HCEC 1CT (cell line): ENCODE measurements at regions not wholly inside any gene's neighbourhood (a gene's known extent, or its start where the extent isn't known, plus 50 kb on each side); places are given as distances from the start of the nearest gene placed in this dataset.

Experiments used
- DNase-seq: peaks from one replicate; pipeline ENCODE4 v3.0.0-alpha.2; 2017

DNA sequence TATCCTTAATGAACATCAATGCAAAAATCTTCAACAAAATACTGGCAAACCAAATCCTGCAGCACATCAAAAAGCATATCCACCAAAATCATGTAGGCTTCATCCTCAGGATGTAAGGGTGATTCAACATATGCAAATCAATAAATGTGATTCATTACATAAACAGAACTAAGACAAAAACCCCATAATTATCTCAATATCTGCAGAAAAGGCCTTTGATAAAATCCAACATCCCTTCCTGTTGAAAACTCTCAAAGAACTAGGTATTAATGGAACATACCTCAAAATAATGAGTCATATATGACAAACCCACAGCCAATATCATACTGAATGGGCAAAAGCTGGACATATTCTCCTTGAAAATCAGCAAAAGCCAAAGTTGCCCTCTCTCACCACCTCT lies 54.6 kb upstream of the DEPDC1 start:
- no peak for DNase-seq

DNA sequence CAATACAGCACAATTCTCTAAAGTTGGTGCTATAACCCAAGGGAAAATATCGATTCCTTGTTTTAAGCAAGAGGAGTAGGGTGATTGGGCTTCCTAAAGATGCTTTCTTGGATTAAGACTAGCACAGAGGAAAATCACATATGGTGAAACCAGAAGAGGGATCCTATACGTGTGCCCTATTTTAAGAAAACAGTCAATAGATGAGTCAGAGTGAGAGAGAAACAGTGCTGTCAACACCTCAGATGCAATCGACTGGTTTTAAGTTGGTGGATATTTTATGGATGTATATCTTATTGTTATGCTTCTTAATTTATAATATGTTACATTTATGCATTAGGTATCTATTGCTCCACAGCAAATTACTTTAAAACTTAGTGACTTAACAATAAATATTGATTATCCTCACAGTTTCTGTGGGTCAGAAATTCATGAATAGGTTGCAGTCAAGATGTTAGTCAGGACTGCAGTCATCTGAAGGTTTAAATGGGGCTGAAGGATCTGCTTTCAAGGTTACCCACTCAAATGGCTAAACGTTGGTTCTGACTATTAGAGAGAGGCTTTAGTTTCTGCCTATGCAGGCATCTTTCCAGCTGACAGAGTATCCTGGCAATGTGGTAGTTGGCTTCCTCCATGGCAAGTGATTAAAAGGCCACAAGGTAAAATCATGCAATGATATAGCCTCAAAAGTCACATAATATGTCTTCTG lies 61.6 kb upstream of the DEPDC1 start:
- DNase-seq: no peak

DNA sequence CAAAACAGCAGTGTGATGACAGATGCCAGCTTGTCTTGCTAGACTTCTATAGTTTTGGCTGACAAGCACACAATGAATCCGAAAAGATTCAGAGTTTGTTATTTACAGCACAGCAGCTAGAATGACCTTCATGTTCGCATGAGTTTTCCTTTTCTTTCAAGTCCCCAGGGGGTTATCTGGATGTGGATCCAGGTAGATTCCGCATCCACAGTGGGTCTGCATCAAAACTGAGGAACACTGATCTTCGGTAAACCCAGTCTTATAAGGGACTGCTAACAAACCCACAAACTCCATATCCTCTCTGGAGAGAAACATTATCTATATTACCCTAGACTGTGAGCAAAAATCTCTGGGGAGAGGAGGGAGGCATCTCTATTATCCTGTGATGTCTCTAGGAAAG lies 69.0 kb upstream of the DEPDC1 start:
- DNase-seq: no peak

DNA sequence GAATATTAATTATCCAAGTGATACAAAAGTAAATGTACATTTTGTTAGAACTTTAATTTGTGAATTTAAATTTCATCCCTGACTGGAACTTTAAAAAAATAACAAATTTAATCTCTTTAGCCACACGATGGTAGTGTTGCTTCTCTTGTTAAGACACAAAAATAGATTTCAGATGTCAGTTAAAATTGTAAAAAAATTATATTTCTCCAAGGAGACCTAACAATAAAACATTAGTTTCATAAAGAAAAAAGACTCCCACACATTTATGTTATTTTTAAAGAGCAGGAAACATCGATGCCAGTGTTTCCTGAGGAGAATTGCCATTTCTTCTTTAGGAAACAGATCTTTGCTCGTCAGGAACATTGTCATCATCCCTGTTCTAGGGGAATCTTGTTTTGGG lies 74.0 kb upstream of the DEPDC1 start:
- no peak for DNase-seq

DNA sequence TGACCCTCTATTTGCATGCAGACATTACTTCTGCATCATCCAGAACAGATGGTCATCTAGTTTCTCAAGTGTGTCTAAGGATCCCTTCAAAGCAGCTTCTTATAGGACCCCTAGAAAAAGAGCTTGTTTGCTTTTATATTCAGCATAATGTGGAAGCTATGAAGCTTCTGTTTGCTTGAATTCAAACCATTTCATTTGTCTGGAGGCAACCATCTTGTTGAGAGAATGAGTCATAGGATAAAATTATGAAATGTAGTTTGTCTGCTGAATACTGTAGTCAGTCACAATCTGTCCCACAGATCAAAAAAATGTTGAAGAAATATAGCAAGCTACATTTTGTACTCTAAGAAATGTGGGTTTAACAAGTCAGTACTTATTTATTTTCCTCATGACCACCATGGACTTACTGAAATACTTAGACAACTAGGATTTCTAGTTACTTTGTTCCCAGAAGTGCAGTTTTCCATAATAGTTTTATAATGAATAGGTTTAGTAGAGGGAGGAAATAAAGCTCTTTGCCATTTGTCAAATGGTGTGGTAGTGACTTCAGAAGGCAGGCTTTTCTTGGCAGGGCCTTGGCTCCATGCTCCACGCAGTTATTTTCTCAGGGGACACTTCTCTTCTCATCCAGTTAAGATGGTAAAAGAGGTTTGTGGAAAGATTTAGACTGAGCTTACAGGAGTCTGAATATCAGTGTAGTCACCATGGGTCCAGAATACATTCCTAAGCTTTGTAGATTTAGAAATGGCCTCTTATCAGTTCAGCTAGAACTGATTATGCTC lies 74.8 kb upstream of the DEPDC1 start:
- DNase-seq: peak; percentile 22

DNA sequence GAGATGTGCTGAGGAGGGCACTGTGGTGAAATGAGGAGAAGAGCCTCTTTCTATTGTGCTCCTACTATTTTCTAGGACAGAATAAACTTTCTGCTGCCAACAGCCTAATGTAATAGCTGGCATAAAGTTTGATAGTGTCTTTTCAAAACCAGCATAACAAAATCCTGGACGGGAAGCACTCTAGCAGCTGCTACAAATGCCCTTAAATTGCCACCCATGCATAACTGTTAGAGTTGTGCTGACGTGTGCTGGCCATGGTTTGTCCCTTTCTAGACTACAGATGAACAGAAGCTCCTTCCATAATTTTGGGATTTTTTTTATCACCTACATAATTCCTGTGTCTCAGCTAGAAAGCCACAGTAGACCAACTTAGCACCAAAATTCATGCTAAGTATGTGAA lies 88.5 kb upstream of the DEPDC1 start:
- no peak for DNase-seq

DNA sequence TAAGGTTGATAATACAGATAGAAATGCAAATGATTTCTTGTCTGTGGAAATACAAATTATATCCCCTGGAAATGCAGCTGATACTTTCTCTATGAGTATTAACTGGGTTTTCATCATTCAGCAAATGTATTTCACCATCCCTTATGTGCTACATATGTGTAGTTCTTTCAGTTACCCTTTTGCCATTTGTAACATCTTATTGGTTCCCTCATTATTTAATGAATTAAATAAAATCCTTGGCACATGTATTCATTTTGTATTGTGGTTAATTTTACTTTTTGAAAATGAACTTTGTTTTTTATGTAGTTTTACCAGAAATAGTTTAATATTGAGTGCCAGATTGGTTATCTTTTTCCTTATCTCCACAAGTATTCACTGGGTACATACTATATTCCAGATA lies 89.9 kb upstream of the DEPDC1 start:
- no peak for DNase-seq

DNA sequence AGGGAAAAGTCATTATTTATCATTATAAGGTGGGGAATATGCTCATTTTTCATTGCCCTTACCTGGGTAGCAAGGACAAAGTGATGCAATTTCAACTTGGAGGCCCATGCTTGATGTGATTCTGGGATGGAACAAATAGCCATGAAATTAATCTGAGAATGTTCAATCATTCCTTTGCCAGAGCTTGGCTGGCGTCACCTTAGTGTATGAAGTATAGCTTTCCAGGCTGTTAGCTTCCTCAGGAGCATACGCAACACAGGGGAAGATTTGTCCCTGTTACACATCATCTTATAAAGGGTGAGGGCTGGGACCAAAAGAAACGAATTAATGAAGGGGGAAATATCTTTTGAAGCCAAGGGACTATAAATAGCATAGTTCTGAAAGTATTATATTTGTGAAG lies 91.4 kb upstream of the DEPDC1 start:
- DNase-seq: no peak

DNA sequence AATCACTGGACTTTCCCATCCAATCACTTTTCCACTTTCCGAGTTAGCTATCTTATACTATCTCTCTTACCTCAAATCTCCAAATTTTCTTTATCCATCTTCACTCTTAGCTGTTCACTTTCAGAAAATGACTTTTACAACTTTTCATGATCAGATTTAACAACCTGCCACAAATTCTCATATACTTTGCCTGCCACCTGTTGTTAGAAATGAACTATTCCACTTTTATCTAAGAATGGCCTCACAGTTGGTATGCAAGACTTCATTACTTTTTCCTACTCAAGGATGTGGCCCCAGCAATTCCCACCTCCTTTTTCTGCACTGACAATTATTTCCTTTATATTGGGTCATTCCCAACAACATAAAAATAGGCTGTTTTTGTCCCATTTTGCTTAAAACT lies 93.6 kb upstream of the DEPDC1 start:
- DNase-seq: no peak

DNA sequence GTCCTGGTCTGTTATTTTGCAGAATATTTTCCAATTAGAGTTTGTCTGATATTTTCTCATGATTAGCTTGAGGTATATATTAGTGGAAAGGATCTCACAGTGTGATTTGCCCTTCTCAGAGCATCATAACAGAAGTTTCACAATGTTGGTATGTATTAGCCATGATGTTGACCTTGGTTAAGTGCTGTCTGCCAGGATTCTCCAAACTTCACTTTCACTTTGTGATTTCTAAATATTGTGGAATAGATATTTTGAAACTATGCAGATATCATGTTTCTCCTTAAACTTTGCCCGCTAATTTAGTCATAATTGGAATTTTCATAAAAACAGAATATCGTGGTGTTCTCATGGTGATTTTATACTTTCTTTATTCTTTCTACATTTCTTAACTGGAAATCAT lies 98.0 kb upstream of the DEPDC1 start:
- DNase-seq: no peak

DNA sequence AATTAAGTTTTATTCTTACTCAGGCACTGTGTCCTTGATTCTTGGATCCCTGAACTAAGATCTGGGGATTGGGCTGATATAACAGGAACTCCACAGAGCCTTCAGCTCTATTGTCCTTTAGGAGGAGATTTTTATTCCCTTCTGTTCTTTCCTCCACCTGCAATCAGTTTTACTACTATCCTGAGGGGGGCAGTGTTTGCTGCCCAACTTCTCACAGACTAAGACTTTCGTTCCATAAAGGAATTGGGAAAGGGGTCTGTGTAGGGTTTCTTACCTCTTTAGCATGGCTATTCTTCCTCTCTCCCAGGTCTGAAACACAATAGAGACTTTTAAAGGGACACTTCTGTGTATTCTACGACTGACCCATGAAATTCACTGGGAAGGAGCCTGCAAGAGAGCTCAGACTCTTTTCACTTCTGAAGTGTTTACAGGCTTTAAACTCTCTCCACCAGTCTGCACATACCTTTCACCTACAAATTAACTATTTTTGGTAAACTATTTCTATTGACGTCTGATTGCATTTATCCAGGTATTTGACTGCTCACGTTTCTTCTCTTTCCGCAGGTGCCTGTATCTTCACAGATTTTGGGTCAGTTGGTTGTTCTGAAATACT lies 103.3 kb upstream of the DEPDC1 start:
- DNase-seq: peak; percentile 4

DNA sequence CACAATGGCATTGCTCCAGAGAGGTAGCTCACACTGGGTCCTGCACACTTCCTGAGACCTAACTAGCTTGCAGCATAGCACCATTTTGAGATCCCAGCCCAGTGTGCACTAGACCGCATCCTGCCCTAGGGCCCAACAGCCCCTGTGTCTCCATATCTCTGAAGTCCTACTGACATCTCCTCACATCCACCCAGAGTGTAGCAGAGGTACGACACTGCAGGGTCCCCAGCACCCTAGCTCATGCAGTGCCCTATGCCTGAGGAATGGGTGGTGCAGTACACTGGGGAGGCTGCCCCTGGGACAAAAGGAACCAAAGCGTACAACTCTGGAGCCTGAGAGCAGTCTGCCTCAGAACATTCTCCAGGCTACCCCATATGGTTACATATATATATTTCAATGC lies 111.4 kb upstream of the DEPDC1 start:
- DNase-seq: no peak

DNA sequence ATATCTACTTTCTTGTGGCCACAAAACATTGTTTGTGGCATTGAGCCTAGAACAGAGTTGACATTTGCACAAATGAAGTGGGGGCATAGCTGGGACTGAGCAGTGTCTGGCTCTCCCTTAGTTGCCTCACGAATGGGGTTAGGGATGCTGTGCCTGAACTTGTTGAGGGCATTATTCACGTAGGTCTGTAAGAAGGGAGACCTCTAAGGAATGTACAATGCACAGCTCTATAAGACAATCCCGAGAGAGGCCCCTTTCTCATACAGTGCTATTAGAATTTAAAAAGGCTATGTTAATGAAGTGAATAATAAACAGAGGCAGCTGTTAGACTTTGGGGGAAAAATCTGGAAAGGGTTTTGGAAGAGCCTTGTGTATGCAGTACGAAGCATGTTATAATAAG lies 118.4 kb upstream of the DEPDC1 start:
- no peak for DNase-seq

DNA sequence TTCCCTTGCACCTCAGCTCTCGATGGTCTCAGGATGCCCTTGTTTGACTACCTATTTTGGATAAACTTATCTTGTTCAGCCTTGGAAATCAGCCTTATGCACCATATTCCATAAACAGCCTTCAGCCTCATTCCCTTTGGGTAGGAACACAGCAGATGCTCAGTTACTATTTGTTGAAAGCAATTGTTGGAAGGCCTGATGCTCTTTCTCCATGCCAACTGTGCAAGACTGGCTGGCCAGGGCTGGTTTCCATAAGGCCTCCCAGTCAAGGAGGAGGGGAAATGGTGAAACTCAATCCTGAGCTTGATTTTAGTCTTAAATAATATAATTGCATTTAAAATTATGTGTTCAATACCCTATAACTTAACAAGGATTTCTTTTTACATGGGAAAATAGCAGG lies 121.1 kb upstream of the DEPDC1 start:
- DNase-seq: no peak

DNA sequence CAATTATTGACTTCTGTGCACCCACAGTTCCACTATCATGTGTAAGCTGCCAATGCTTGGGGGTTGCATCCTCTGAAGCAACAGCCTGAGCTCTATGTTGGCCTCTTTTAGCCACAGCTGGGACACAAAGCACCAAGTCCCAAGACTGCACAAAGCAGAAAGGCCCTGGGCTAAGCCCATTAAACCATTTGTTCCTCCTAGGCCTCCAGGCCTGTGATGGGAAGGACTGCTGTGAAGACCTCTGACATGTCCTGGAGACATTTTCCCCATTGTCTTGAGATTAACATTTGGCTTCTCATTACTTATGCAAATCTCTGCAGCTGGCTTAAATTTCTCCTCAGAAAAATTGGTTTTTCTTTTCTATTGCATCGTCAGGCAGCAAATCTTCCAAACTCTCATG lies 123.7 kb upstream of the DEPDC1 start:
- no peak for DNase-seq

DNA sequence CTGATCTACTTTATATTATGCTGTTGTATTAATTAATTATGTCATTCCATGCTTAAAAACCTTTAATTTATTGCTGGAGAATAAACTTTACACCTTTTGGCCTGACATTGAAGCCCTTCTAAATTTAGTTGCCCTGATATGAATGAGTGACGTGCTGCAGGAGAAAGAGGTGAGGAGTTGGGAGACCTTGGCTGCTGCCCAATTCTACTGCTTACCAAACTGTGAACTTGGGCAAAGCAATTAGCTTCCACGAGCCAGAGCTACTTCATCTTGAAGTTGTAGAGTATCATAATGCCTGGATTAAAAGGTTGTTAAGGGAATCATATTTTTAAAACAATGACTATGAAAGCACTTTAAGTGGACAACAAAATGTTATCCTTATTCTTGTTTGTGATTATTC lies 126.8 kb upstream of the DEPDC1 start:
- no peak for DNase-seq

DNA sequence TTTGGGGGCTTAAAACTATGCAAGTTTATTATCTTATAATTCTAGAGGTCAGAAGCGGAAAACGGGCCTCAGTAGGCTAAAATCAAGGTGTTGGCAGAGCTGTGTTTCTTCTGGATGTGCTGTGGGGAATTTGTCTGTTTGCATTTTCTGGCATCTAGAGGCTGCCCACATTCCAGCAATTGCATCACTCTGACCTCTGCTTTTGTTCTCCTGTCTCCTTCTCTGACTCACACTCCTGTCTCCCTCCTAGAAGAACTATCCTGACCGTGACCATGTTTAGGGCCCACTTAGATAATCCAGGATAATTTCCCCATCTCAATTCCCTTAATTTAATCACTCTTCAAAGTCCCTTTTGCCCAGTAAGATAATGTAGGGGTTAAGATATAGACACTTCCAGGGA lies 127.4 kb upstream of the DEPDC1 start:
- peak; percentile 26 for DNase-seq

DNA sequence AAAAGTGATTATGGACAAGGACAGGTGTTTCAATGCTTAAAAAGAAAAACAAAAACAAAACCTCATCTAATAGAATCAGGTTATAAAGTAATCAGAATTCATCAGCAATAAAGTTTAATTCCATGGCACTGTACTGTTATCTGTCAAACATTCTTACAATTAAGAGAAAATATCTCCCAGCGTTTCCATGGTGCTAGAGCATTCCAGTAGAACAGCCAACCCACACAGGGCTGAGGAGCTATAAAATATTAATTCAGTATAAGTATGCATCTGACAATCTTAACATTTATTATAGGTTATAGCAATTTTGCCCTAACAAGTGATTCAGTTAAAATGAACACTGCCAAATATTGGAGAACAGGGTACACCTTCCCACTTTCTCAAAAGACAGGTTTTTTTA lies 128.7 kb upstream of the DEPDC1 start:
- no peak for DNase-seq

DNA sequence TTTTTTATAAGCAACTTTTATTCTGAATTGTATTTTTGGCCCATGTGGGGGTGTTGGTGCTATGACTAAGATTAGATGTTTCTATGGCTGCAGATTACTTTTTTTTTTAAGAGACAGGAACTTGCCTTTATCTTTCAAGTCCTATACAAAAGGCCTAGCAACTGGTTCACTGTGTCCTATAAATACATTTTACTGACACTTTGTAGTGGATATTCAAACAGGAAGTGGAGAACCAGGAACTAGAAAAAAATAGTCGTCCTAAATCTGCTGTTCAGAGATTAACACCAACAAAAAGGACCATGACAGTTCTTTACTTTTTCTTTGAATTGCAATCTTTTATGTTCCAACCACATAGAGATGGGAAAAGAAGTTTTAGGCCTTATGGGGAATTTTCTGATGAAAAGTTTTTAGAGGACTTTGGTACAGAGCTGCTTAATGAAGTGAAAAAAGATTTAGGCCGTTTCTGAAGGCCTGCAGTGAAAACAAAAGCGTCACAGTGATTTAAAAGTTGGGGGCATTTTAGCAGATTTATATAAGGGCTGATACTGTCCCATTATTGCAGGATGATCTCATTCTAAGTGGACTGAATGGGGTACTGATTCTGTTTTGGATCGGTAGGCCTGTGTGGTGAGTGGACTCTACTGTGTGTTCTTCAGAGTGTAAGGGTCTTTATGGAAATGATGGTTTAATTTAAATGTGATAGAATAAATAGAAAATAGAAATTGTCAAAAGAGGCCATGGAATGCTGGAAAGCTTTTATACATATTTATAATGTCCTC lies 136.4 kb upstream of the DEPDC1 start:
- DNase-seq: no peak

DNA sequence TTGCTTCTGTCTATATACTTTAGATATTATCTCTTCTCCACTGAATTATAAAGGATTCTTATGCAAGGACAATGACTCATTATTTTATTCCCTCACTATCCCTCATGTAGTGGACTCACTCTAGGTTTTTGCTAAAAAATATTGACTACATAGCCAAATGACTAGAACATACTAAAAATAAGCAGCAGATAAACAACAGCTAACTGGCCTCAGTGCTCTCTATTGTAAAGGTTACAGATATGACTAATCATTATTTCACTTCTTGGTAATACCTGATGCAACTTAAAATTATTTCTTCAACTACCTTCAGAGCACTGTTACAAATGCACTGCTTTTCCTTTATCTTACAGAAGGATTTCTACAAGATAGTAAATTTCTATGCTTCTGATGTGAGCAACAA lies 147.6 kb upstream of the DEPDC1 start:
- DNase-seq: no peak

DNA sequence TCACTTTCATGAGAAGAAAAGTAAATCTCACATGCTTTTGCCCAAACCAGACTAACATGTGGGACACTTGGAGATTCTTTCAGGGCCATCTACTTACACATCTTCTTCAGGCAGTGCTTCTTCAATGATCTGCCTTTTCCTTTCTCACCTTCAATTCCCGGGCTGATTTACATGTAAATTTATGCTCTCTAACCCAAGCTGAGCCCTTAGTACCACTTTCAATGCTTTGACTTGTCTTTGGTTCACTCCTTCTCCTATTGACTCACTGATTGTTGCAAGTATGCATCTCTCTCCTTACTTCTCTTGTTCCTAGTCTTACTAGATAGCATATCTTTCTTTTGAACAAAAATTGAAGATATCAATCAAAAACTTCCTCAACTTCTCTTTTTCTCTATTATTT lies 154.2 kb upstream of the DEPDC1 start:
- no peak for DNase-seq

DNA sequence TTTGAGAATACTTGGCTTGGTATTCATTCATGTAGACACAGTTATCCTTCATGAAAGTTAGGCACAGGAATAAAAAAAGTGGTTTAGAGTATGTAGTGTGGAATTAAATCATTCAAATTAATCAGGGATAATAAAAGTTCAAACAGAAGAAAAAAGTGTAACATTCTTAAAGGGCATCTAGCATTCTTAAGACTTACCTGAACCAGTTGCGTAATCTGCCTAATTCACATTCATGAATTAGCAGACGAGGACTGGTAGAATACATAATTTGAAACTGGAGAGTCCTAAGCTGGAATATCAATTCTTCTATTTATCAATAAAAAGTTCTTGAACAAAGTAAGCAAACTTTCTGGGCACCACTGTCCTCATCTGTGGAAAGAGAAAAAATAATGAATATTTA lies 157.0 kb upstream of the DEPDC1 start:
- DNase-seq: no peak

DNA sequence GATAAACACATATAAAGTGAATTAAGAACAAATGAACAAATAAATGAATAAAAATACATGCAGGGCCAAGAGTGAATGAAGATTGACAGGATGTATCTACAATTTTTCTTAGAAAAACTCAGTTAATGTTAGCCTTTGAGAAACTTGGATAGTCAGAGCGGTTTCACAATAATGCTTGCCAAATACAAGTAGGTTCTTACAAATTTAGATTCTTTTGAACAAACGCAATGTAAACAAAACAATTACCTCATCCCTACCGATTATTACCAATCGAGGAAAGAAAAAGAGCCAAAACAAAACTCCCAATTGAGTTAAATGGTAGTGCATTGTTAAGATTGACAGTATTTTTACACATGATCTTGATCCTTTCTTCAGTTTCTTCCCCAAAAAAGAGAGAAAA lies 176.9 kb upstream of the DEPDC1 start:
- no peak for DNase-seq

DNA sequence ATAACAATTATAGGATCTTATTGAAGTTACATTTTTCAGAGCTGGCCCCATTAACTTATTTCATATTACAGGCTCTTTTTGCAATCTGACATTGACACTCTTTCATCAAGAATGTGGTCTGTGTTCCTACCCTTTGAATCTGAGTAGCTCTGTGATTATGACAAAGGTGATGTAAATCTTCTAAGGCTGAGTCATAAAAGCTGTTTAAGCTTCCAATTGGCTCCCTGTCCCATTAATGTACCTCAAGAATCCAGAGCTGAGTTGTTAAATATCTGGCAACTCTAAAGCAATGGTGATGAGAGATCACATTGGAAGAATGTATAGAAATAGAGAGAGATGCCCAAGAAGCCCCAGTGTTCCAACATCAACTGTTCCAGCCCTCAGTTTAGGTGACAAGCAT lies 178.5 kb upstream of the DEPDC1 start:
- no peak for DNase-seq
